C4-2B (cell line): ENCODE measurements at regions not wholly inside any gene's neighbourhood (a gene's known extent, or its start where the extent isn't known, plus 50 kb on each side); places are given as distances from the start of the nearest gene placed in this dataset.

Experiments used
- ZFX ChIP-seq: fragments of 450-650 bp; IDR thresholded peaks from 2 replicates; pipeline ENCODE4 v1.6.1; 2017
- TF ChIP-seq, protein P1 (sequence below): fragments of 450-650 bp; conservative IDR thresholded peaks from 2 replicates; pipeline ENCODE4 v1.5.1; 2017; ENCODE audit warnings: mild to moderate bottlenecking

GRCh38 chr5:24407466-24407865 lies 237.3 kb downstream of the CDH10 start:
- TF ChIP-seq, protein P1, sequence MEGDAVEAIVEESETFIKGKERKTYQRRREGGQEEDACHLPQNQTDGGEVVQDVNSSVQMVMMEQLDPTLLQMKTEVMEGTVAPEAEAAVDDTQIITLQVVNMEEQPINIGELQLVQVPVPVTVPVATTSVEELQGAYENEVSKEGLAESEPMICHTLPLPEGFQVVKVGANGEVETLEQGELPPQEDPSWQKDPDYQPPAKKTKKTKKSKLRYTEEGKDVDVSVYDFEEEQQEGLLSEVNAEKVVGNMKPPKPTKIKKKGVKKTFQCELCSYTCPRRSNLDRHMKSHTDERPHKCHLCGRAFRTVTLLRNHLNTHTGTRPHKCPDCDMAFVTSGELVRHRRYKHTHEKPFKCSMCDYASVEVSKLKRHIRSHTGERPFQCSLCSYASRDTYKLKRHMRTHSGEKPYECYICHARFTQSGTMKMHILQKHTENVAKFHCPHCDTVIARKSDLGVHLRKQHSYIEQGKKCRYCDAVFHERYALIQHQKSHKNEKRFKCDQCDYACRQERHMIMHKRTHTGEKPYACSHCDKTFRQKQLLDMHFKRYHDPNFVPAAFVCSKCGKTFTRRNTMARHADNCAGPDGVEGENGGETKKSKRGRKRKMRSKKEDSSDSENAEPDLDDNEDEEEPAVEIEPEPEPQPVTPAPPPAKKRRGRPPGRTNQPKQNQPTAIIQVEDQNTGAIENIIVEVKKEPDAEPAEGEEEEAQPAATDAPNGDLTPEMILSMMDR, result no peak
- no peak for TF ChIP-seq ZFX
